CD14-positive monocyte (primary cell): ENCODE measurements at regions not wholly inside any gene's neighbourhood (a gene's known extent, or its start where the extent isn't known, plus 50 kb on each side); places are given as distances from the start of the nearest gene placed in this dataset.

Source experiments
- DNase-seq, 3 donors: peaks; one replicate each; pipeline ENCODE4 v3.0.0-alpha.2; 2011 to 2022
- H2AFZ ChIP-seq: 2 replicates; pipeline ENCODE4 v1.6.0; 2012; ENCODE audit warnings: mild to moderate bottlenecking, low read depth, low read length, inconsistent platforms; ENCODE audit not compliant: insufficient read depth, poor library complexity, severe bottlenecking
- H3K27ac ChIP-seq, 2 donors: 1 replicate in 1 of 2; 2 replicates in 1 of 2; pipeline ENCODE4 v1.5.1; 2012 to 2013; ENCODE audit warnings: low read length in 2 of 2, control low read depth in 1 of 2, inconsistent platforms in 1 of 2, low read depth in 1 of 2, mild to moderate bottlenecking in 1 of 2
- H3K27me3 ChIP-seq, 2 donors: one replicate each; pipeline versions ENCODE4 v1.6.0 to v1.6.1; 2011 to 2013; ENCODE audit warnings: low read length in 2 of 2; ENCODE audit not compliant: control insufficient read depth in 2 of 2, insufficient read depth in 2 of 2
- H3K36me3 ChIP-seq, 2 donors: replicated peaks in 1 of 2; 1 replicate in 1 of 2; 2 replicates in 1 of 2; pipeline versions ENCODE4 v1.5.1 to v1.6.1; 2012 to 2013; ENCODE audit warnings: low read length in 2 of 2, control low read depth in 1 of 2, inconsistent platforms in 1 of 2, mild to moderate bottlenecking in 1 of 2; ENCODE audit not compliant: insufficient read depth in 2 of 2, control insufficient read depth in 1 of 2
- H3K4me1 ChIP-seq, 2 donors: 1 replicate in 1 of 2; 2 replicates in 1 of 2; pipeline versions ENCODE4 v1.5.1 to v1.6.1; 2012 to 2013; ENCODE audit warnings: low read length in 2 of 2, control low read depth in 1 of 2, inconsistent platforms in 1 of 2, mild to moderate bottlenecking in 1 of 2, moderate library complexity in 1 of 2; ENCODE audit not compliant: insufficient read depth in 2 of 2, control insufficient read depth in 1 of 2
- H3K4me2 ChIP-seq: replicated peaks from 2 replicates; pipeline ENCODE3; 2012; ENCODE audit warnings: low read length, moderate library complexity, mild to moderate bottlenecking; ENCODE audit not compliant: poor library complexity, severe bottlenecking; ENCODE audit errors: extremely low read depth
- H3K4me3 ChIP-seq, 3 experiments: fragments of 200-600 bp in 1 of 3; sonication (generic) in 1 of 3; replicated peaks in 1 of 3; 1 replicate in 2 of 3; 2 replicates in 1 of 3; pipeline ENCODE4 v1.5.1; 2011 to 2013; ENCODE audit warnings: low read length in 3 of 3, mild to moderate bottlenecking in 3 of 3, control low read depth in 2 of 3, low read depth in 2 of 3, inconsistent platforms in 1 of 3, moderate library complexity in 1 of 3
- H3K79me2 ChIP-seq: 2 replicates; pipeline ENCODE4 v1.6.0; 2012; ENCODE audit warnings: mild to moderate bottlenecking, control low read depth, inconsistent platforms, low read length, moderate library complexity; ENCODE audit not compliant: insufficient read depth
- H3K9ac ChIP-seq: 2 replicates; pipeline ENCODE4 v1.6.0; 2017; ENCODE audit warnings: low read length, mild to moderate bottlenecking; ENCODE audit not compliant: insufficient read depth, poor library complexity, severe bottlenecking
- H3K9me3 ChIP-seq, 2 donors: replicated peaks in 1 of 2; 1 replicate in 1 of 2; 2 replicates in 1 of 2; pipeline versions ENCODE4 v1.5.1 to v1.6.1; 2012 to 2013; ENCODE audit warnings: low read length in 2 of 2, control low read depth in 1 of 2; ENCODE audit not compliant: control insufficient read depth in 1 of 2, insufficient read depth in 1 of 2
- H4K20me1 ChIP-seq: 2 replicates; pipeline ENCODE4 v1.6.0; 2012; ENCODE audit warnings: mild to moderate bottlenecking, low read length, control low read depth, moderate library complexity; ENCODE audit not compliant: insufficient read depth
- H3K27ac Mint-ChIP-seq, 7 donors: one replicate each; pipeline ENCODE4 v1.8.0; 2020; ENCODE audit warnings: mild to moderate bottlenecking in 7 of 7, mixed read lengths in 7 of 7, moderate library complexity in 6 of 7, inconsistent platforms in 2 of 7
- H3K27me3 Mint-ChIP-seq, 3 donors: one replicate each; pipeline ENCODE4 v1.8.0; 2021 to 2022; ENCODE audit warnings: low read depth in 3 of 3, mild to moderate bottlenecking in 3 of 3, mixed read lengths in 3 of 3, moderate library complexity in 3 of 3, inconsistent platforms in 1 of 3
- H3K36me3 Mint-ChIP-seq, 2 donors: one replicate each; pipeline ENCODE4 v1.8.0; 2020; ENCODE audit warnings: mixed read lengths in 2 of 2, inconsistent platforms in 1 of 2, mild to moderate bottlenecking in 1 of 2
- H3K4me1 Mint-ChIP-seq: one replicate; pipeline ENCODE4 v1.8.0; 2020; ENCODE audit warnings: mild to moderate bottlenecking, mixed read lengths
- H3K4me3 Mint-ChIP-seq, 2 donors: one replicate each; pipeline ENCODE4 v1.8.0; 2020; ENCODE audit warnings: mild to moderate bottlenecking in 2 of 2, mixed read lengths in 2 of 2, moderate library complexity in 1 of 2
- H3K9me3 Mint-ChIP-seq, 7 donors: one replicate each; pipeline ENCODE4 v1.8.0; 2020 to 2022; ENCODE audit warnings: mixed read lengths in 7 of 7, mild to moderate bottlenecking in 6 of 7, moderate library complexity in 6 of 7, inconsistent platforms in 2 of 7
- CTCF ChIP-seq: fragments of 200-600 bp; IDR thresholded peaks from one replicate; pipeline ENCODE4 v1.8.0; 2022; ENCODE audit warnings: antibody characterized with exemption, mild to moderate bottlenecking
- WGBS: methylation state at CpG from one replicate; pipeline ENCODE4 v1.1.5; 2013; ENCODE audit warnings: missing lambda C conversion rate; ENCODE audit not compliant: insufficient coverage; 5-methylcytosine and 5-hydroxymethylcytosine counted together
- intact Hi-C, 2 donors: fragments of 100-400 bp; cut with micrococcal nuclease; formaldehyde crosslinking; loops; one replicate each; pipeline versions ENCODE4 v1.15.0 to v1.15.1; 2023

DNA sequence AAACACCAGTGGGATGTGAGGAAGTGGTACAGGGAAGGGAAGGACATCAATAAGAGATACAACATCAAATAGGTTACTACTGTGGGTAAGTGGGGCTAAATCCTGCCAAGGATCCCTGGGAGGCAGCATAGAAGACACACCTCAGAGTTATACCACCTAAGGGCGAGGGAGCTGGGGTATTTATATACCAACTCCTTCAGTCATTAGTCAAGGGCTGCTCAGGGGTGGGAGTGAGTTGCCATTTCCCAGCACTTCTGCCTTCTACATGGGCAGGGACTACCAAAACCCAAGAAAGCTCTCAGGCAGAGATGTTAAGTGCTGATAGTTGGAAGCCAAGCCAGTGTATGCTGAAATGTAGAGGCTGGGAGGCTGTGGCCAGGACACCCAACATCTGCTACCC, 57.5 kb upstream of the MARCHF10 start:
- Mint-ChIP-seq H3K36me3 (no peaks in the 10 kb centered on the region), H3K27me3 (peaks cover 3 to 9% (median 4%) of the 10 kb centered on the region in 3 donors), H3K4me3 (no peak overlapping the region), H3K9me3 (peaks cover 0 to 5% (median 0%) of the 10 kb centered on the region in 7 donors), H3K27ac (no peak overlapping the region), H3K4me1 (no peaks in the 10 kb centered on the region)
- H3K27ac ChIP-seq: no peak overlapping the region
- H3K4me2 ChIP-seq: no peak overlapping the region
- H3K4me1 ChIP-seq: no peaks in the 10 kb centered on the region
- no peak for TF ChIP-seq CTCF
- H3K79me2 ChIP-seq: no peaks in the 10 kb centered on the region
- DNase-seq: no peak
- H3K27me3 ChIP-seq: no peaks in the 10 kb centered on the region
- WGBS: no CpG with 5 or more reads among the region's 1 CpG
- no peaks in the 10 kb centered on the region for H3K9me3 ChIP-seq
- H3K9ac ChIP-seq: no peak overlapping the region
- intact Hi-C loops: no loop called here
- no peak overlapping the region for H3K4me3 ChIP-seq
- H3K36me3 ChIP-seq: no peaks in the 10 kb centered on the region
- H4K20me1 ChIP-seq: no peaks in the 10 kb centered on the region
- H2AFZ ChIP-seq: no peak overlapping the region

DNA sequence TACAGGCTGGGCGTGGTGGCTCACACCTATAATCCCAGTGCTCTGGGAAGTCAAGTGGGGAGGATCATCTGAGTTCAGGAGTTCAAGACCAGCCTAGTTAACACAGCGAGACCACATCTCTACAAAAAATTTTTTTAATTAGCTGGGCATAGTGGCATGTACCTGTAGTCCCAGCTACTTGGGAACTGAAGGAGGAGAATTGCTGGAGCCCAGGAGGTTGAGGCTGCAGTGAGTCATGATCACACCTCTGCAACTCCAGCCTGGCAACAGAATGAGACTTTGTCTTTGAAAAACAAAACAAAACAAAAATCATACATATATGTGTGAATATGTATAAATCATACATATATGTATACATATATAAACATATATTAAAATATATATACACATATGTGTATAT, 54.1 kb upstream of the MARCHF10 start:
- no peak for TF ChIP-seq CTCF
- H3K27me3 ChIP-seq: no peaks in the 10 kb centered on the region
- H3K4me3 Mint-ChIP-seq: no peak overlapping the region

More for the DNA sequence above, 54.1 kb upstream of the MARCHF10 start:
- Histone ChIP-seq H3K36me3 (no peaks in the 10 kb centered on the region), H3K9ac (no peak overlapping the region), H3K79me2 (no peaks in the 10 kb centered on the region), H4K20me1 (no peaks in the 10 kb centered on the region), H3K4me2 (no peak overlapping the region), H3K9me3 (no peaks in the 10 kb centered on the region), H3K27ac (no peak overlapping the region), H2AFZ (no peak overlapping the region), H3K4me3 (no peak overlapping the region), H3K4me1 (no peaks in the 10 kb centered on the region)
- Mint-ChIP-seq H3K27me3 (peaks cover 1 to 7% (median 7%) of the 10 kb centered on the region in 3 donors), H3K27ac (no peak overlapping the region), H3K36me3 (no peaks in the 10 kb centered on the region), H3K4me1 (no peaks in the 10 kb centered on the region), H3K9me3 (peaks cover 0 to 3% (median 0%) of the 10 kb centered on the region in 7 donors)
- intact Hi-C loops: no loop called here
- DNase-seq: no peak
- no CpG with 5 or more reads among the region's 2 CpGs for WGBS
